ENCODE measurements at regions not wholly inside any gene's neighbourhood (a gene's known extent, or its start where the extent isn't known, plus 50 kb on each side); places are given as distances from the start of the nearest gene placed in this dataset.

- H3K4me1 ChIP-seq (ENCODE audit: control insufficient read depth in 1 of 2, insufficient read depth in 2 of 2, low read length in 2 of 2), result no peaks in the 10 kb centered on the region
- H3K9ac ChIP-seq (ENCODE audit: insufficient read depth, low read length, poor library complexity, severe bottlenecking), result no peak overlapping the region
- no peak overlapping the region for H2AFZ ChIP-seq (ENCODE audit: insufficient read depth, low read depth, low read length, poor library complexity, severe bottlenecking)
- H3K36me3 ChIP-seq (replicated peaks in 1 of 2; ENCODE audit: control insufficient read depth in 1 of 2, insufficient read depth in 2 of 2, low read length in 2 of 2), result no peaks in the 10 kb centered on the region
- H3K4me1 Mint-ChIP-seq, result no peaks in the 10 kb centered on the region
- DNase-seq, result no peak
- H3K36me3 Mint-ChIP-seq, result no peaks in the 10 kb centered on the region
- peaks cover 0 to 29% (median 9%) of the 10 kb centered on the region in 7 donors for H3K9me3 Mint-ChIP-seq
- no peak overlapping the region for H3K27ac ChIP-seq (ENCODE audit: low read depth in 1 of 2, low read length in 2 of 2)
- peaks cover 7 to 13% of the 10 kb centered on the region in 2 donors for H3K9me3 ChIP-seq (replicated peaks in 1 of 2; ENCODE audit: control insufficient read depth in 1 of 2, insufficient read depth in 1 of 2, low read length in 2 of 2)
- TF ChIP-seq CTCF (IDR thresholded peaks at IDR 0.05), result no peak
- no peaks in the 10 kb centered on the region for H3K27me3 ChIP-seq (ENCODE audit: control insufficient read depth in 2 of 2, insufficient read depth in 2 of 2, low read length in 2 of 2)
- H3K4me3 ChIP-seq (replicated peaks in 1 of 3; ENCODE audit: low read depth in 2 of 3, low read length in 3 of 3), result no peak overlapping the region
- WGBS (ENCODE audit: insufficient coverage), result 80% methylated on average over 1 of the region's 3 CpGs
- H3K4me2 ChIP-seq (replicated peaks; ENCODE audit: extremely low read depth, low read length, poor library complexity, severe bottlenecking), result no peak overlapping the region
- H4K20me1 ChIP-seq (ENCODE audit: insufficient read depth, low read length), result no peaks in the 10 kb centered on the region
- H3K27me3 Mint-ChIP-seq (ENCODE audit: low read depth in 3 of 3), result no peaks in the 10 kb centered on the region
- intact Hi-C loops (cut with micrococcal nuclease), result no loop called here
- H3K4me3 Mint-ChIP-seq, result no peak overlapping the region
- H3K27ac Mint-ChIP-seq, result no peak overlapping the region
- no peaks in the 10 kb centered on the region for H3K79me2 ChIP-seq (ENCODE audit: insufficient read depth, low read length)
These were observed 846.7 kb downstream of the EPHA3 start for GRCh38 chr3:89954137-89954536.

- Histone ChIP-seq H4K20me1 (ENCODE audit: insufficient read depth, low read length) (no peaks in the 10 kb centered on the region), H3K9ac (ENCODE audit: insufficient read depth, low read length, poor library complexity, severe bottlenecking) (no peak overlapping the region), H3K4me1 (ENCODE audit: control insufficient read depth in 1 of 2, insufficient read depth in 2 of 2, low read length in 2 of 2) (no peaks in the 10 kb centered on the region), H3K27me3 (ENCODE audit: control insufficient read depth in 2 of 2, insufficient read depth in 2 of 2, low read length in 2 of 2) (no peaks in the 10 kb centered on the region), H3K4me3 (replicated peaks in 1 of 3; ENCODE audit: low read depth in 2 of 3, low read length in 3 of 3) (no peak overlapping the region), H3K79me2 (ENCODE audit: insufficient read depth, low read length) (no peaks in the 10 kb centered on the region), H3K4me2 (replicated peaks; ENCODE audit: extremely low read depth, low read length, poor library complexity, severe bottlenecking) (no peak overlapping the region), H3K36me3 (replicated peaks in 1 of 2; ENCODE audit: control insufficient read depth in 1 of 2, insufficient read depth in 2 of 2, low read length in 2 of 2) (no peaks in the 10 kb centered on the region), H2AFZ (ENCODE audit: insufficient read depth, low read depth, low read length, poor library complexity, severe bottlenecking) (no peak overlapping the region), H3K9me3 (replicated peaks in 1 of 2; ENCODE audit: control insufficient read depth in 1 of 2, insufficient read depth in 1 of 2, low read length in 2 of 2) (peaks cover 7 to 13% of the 10 kb centered on the region in 2 donors), H3K27ac (ENCODE audit: low read depth in 1 of 2, low read length in 2 of 2) (no peak overlapping the region)
- H3K27me3 Mint-ChIP-seq (ENCODE audit: low read depth in 3 of 3), result no peaks in the 10 kb centered on the region
- DNase-seq, result no peak
- no peaks in the 10 kb centered on the region for H3K4me1 Mint-ChIP-seq
- TF ChIP-seq CTCF (IDR thresholded peaks at IDR 0.05), result no peak
- H3K4me3 Mint-ChIP-seq, result no peak overlapping the region
- intact Hi-C loops (cut with micrococcal nuclease), result no loop called here
- H3K36me3 Mint-ChIP-seq, result no peaks in the 10 kb centered on the region
- no peak overlapping the region for H3K27ac Mint-ChIP-seq
- peaks cover 0 to 24% (median 7%) of the 10 kb centered on the region in 7 donors for H3K9me3 Mint-ChIP-seq
These were observed 847.7 kb downstream of the EPHA3 start for GRCh38 chr3:89955156-89955555.
